CD4-positive, alpha-beta T cell (primary cell): ENCODE measurements at regions not wholly inside any gene's neighbourhood (a gene's known extent, or its start where the extent isn't known, plus 50 kb on each side); places are given as distances from the start of the nearest gene placed in this dataset.

Experiments used
- ATAC-seq: fragments of 200-7000 bp; cut with Tn5 transposase; one replicate; pipeline ENCODE4 v1.10.0; 2022; ENCODE audit warnings: mild to moderate bottlenecking; ENCODE audit not compliant: poor library complexity
- CTCF ChIA-PET: fragments of 350-600 bp; sonication (Branson Sonifier 250); formaldehyde crosslinking; loops from one replicate; lab custom pipeline; 2021; ENCODE audit warnings: antibody characterized with exemption, inconsistent platforms; lab: Charles Lee
- POLR2A ChIA-PET: fragments of 350-600 bp; sonication (Branson Sonifier 250); formaldehyde crosslinking; loops from one replicate; lab custom pipeline; 2021; ENCODE audit warnings: antibody characterized with exemption, inconsistent platforms; lab: Charles Lee
- DNase-seq, 14 experiments: peaks; one replicate each; pipeline ENCODE4 v3.0.0-alpha.2; 2013 to 2020; ENCODE audit warnings: mixed read lengths in 2 of 14
- H3K27ac ChIP-seq, 2 donors: one replicate each; pipeline versions ENCODE4 v1.5.1 to v1.7.0; 2013; ENCODE audit warnings: low read length in 2 of 2, low read depth in 1 of 2, mild to moderate bottlenecking in 1 of 2
- H3K27me3 ChIP-seq, 2 experiments: 1 replicate in 1 of 2; 2 replicates in 1 of 2; pipeline versions ENCODE4 v1.6.1 to v1.7.0; 2013; ENCODE audit warnings: low read length in 2 of 2, control low read depth in 1 of 2, mild to moderate bottlenecking in 1 of 2, moderate library complexity in 1 of 2; ENCODE audit not compliant: insufficient read depth in 2 of 2, control insufficient read depth in 1 of 2
- H3K36me3 ChIP-seq: one replicate; pipeline ENCODE4 v1.6.1; 2013; ENCODE audit warnings: low read length, control low read depth; ENCODE audit not compliant: insufficient read depth
- H3K4me1 ChIP-seq: one replicate; pipeline ENCODE4 v1.6.1; 2013; ENCODE audit warnings: low read length, control low read depth; ENCODE audit not compliant: insufficient read depth
- H3K4me3 ChIP-seq: one replicate; pipeline ENCODE4 v1.5.1; 2013; ENCODE audit warnings: mild to moderate bottlenecking, low read length, moderate library complexity
- H3K9me3 ChIP-seq, 2 experiments: 1 replicate in 1 of 2; 2 replicates in 1 of 2; pipeline versions ENCODE4 v1.6.1 to v1.7.0; 2013; ENCODE audit warnings: low read length in 2 of 2, mild to moderate bottlenecking in 2 of 2, control low read depth in 1 of 2, moderate library complexity in 1 of 2; ENCODE audit not compliant: control insufficient read depth in 1 of 2, insufficient read depth in 1 of 2
- H3K27ac Mint-ChIP-seq: one replicate; pipeline ENCODE4 v1.8.0; 2020; ENCODE audit warnings: mixed read lengths
- H3K27me3 Mint-ChIP-seq: one replicate; pipeline ENCODE4 v1.8.0; 2021; ENCODE audit warnings: mixed read lengths
- H3K36me3 Mint-ChIP-seq: one replicate; pipeline ENCODE4 v1.8.0; 2021; ENCODE audit warnings: low read depth, mixed read lengths
- H3K4me1 Mint-ChIP-seq: one replicate; pipeline ENCODE4 v1.8.0; 2021; ENCODE audit warnings: low read depth, mixed read lengths
- H3K4me3 Mint-ChIP-seq: one replicate; pipeline ENCODE4 v1.8.0; 2020; ENCODE audit warnings: mild to moderate bottlenecking, mixed read lengths
- H3K9me3 Mint-ChIP-seq: one replicate; pipeline ENCODE4 v1.8.0; 2020; ENCODE audit warnings: mixed read lengths
- CTCF ChIP-seq: fragments of 200-600 bp; IDR thresholded peaks from one replicate; pipeline ENCODE4 v1.8.0; 2022; ENCODE audit warnings: antibody characterized with exemption, mild to moderate bottlenecking
- intact Hi-C, 2 experiments: fragments of 100-400 bp; cut with DNase I in 1 of 2; cut with micrococcal nuclease in 1 of 2; formaldehyde crosslinking; loops; one replicate each; pipeline versions ENCODE4 v1.15.1 to v1.9.0; 2023 to 2025; cut with DNase I, micrococcal nuclease

DNA sequence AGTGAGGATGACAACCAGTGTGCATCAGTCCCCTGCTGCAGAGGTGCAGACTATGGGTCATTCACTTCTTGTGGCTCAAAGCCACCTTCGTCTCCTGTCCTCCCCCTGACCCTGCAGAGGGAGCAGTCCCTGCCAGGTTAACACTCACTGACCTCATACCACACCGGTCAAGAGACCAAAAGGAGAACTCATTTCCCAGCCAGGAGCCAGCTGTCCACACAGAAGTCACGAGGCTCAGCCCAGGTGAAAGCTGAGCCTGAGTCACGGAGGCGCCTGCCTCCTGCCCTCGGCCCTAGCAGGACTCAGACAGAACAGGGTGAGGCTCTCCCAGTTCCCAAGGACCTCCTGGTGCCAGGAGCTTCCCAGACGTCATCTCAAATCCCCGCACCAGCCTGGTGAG, 103.7 kb downstream of the MN1 start:
- H3K4me3 ChIP-seq = no peak overlapping the region
- no peak overlapping the region for H3K27ac Mint-ChIP-seq
- ChIA-PET CTCF (no interaction called here), POLR2A (no interaction called here)
- H3K9me3 ChIP-seq = peaks cover 0 to 39% of the 10 kb centered on the region in 2 experiments
- ATAC-seq (no peak), DNase-seq (no peak)
- H3K9me3 Mint-ChIP-seq = peaks cover 5% of the 10 kb centered on the region
- H3K4me1 Mint-ChIP-seq = no peaks in the 10 kb centered on the region
- H3K36me3 ChIP-seq = no peaks in the 10 kb centered on the region
- TF ChIP-seq CTCF = no peak
- H3K36me3 Mint-ChIP-seq = no peaks in the 10 kb centered on the region
- H3K4me1 ChIP-seq = no peaks in the 10 kb centered on the region
- peaks cover 4% of the 10 kb centered on the region for H3K27me3 Mint-ChIP-seq
- H3K4me3 Mint-ChIP-seq = no peak overlapping the region
- peaks cover 0 to 5% of the 10 kb centered on the region in 2 experiments for H3K27me3 ChIP-seq
- intact Hi-C loops = no loop called here
- H3K27ac ChIP-seq = no peak overlapping the region
